Stimulated activated naive CD4-positive, alpha-beta T cell (primary cell): ENCODE measurements at regions not wholly inside any gene's neighbourhood (a gene's known extent, or its start where the extent isn't known, plus 50 kb on each side); places are given as distances from the start of the nearest gene placed in this dataset.
"Not testable (repeated sequence)": the region's sequence is repeated elsewhere in the genome, so short reads cannot be mapped to it uniquely, and the experiment has no call there.

Experiments used
- DNase-seq, 6 experiments: peaks; one replicate each; lab custom pipeline; 2025; lab: John Stamatoyannopoulos, UW

GRCh38 chr1:96418969-96419368 lies 302.6 kb upstream of the PTBP2 start:
- no peak for DNase-seq

DNA sequence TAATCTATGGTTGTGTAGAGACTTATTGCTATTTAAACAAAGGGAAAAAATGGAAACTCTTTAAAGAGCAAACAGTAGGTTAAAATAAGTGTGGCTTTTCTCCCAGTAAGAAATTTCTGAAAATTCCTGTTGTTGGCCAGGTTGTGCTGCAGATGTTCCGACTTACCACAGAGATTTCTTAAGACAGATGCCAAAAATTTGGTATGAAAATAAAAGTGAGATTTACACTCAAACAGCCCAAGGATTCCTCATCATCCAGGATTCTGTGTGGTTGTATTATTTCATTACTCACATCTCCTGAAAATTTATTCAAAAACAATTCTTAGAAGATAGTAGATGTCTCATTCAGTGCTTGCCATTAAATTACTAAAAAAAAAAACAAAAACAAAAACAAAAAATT lies 296.7 kb upstream of the PTBP2 start:
- DNase-seq, result no peak

- DNase-seq, result no peak
Measured at GRCh38 chr1:96425382-96426129, 296.0 kb upstream of the PTBP2 start.

- DNase-seq, result no peak
Measured at GRCh38 chr1:96427616-96428015, 294.0 kb upstream of the PTBP2 start.

DNA sequence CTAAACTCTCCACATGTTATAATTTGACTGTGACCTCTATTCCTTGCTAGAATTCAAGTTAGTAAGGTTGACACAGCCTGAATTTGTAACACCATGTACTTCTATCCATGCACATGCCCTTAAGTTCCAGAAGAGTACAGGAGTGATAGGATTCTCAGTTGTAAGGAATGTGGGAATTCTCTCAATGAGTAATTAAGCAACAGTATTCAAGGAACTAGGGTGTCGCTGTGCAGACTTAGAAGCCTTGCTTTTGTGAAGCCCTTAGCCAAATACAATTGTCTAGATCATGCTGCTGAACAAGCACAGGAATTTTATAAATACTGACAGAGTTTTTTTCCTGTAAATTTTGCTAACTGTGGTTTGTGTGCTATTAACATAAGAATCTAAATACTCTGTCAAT lies 276.3 kb upstream of the PTBP2 start:
- DNase-seq, result no peak

DNA sequence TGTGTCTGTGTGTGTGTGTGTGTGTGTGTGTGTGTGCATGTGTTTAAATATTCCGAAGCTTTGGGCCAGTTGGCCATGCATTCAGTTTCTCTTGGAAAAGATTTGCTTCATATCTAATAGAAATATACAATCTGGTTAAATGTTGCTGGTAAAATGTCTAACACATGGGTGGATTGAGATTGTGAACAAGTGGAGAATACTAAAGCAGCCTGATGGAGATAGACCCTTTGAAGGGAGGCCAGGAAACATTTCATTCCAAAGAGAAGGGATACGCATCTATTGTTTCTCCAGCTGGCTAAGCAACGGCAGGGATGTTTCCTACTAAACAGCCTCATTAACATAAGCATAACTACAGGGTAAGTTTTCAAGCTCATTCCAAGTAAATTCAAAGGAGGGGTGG lies 257.5 kb upstream of the PTBP2 start:
- DNase-seq, result no peak

GRCh38 chr1:96464522-96464921 lies 257.1 kb upstream of the PTBP2 start:
- no peak for DNase-seq

DNA sequence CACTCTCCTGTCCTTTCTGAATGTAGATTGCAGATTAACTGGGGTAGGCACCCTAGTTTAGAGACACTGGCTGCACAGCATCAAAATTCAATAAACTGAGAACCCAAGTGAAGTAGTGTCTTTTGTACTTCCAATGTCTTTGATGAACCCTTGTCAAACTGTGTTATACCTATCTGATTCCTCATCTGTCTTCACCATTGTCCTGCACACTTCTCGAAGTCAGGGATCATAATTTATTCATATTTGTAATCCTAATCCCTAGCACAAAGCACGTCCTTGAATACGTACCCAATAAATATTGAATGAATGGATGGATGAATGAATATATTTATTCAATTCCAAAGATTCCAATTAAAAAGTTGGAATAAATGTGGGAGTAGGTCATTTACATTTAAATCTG lies 256.6 kb upstream of the PTBP2 start:
- DNase-seq, result no peak

- no peak for DNase-seq
Measured at GRCh38 chr1:96465441-96465840, 256.1 kb upstream of the PTBP2 start.

- DNase-seq, result no peak
Measured at GRCh38 chr1:96466842-96467241, 254.7 kb upstream of the PTBP2 start.

- DNase-seq, result not testable (repeated sequence)
Measured at GRCh38 chr1:96469726-96470125, 251.9 kb upstream of the PTBP2 start.

DNA sequence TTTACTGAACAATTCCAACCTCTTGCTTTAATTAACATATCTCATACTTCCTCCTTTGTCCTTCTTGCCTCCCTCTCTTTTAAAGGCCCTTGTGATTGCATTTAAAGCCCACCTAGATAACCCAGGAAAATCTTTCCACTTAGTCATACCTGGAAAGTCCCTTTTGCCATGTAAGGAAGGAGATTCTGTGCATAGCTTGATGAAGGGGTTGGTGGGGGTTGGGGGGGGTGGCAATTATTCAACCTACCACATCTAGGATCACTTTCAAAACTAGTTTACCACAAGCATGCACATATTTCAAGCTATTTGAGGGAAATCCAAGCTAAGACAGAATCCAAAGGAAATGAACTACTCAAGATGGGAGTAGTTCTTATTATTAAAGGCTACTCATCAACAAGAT lies 249.1 kb upstream of the PTBP2 start:
- no peak for DNase-seq

DNA sequence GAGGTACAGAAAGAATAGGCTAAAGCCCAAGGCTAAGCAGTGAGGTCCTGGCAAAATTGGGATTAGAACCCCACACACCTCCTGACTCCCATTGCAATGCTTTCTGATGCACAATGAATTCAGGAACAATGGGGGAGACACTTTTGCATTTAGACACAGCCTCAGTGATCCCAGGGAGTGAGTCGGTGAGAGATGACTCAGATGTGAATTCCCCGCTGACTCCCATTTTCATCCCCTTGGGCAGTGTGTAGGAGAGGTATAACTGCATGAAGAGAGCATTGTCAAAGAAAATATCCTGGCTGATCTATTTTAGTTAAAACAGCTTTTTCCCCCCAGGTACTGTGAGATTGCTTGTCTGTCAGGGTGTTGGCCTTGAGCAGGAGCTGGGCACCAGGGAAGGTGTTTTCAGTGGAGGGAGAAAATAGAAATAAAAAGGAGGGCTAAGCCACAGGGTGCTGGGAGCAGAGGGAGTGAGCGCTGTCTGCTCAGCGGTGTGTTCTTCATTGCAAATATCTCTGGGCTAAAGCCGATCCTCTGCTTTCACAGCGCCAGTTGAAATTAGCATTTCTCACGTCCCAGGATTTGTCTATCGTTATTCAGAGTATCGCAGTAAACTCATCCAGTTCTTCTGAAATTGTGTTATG lies 247.7 kb upstream of the PTBP2 start:
- DNase-seq, result no peak

DNA sequence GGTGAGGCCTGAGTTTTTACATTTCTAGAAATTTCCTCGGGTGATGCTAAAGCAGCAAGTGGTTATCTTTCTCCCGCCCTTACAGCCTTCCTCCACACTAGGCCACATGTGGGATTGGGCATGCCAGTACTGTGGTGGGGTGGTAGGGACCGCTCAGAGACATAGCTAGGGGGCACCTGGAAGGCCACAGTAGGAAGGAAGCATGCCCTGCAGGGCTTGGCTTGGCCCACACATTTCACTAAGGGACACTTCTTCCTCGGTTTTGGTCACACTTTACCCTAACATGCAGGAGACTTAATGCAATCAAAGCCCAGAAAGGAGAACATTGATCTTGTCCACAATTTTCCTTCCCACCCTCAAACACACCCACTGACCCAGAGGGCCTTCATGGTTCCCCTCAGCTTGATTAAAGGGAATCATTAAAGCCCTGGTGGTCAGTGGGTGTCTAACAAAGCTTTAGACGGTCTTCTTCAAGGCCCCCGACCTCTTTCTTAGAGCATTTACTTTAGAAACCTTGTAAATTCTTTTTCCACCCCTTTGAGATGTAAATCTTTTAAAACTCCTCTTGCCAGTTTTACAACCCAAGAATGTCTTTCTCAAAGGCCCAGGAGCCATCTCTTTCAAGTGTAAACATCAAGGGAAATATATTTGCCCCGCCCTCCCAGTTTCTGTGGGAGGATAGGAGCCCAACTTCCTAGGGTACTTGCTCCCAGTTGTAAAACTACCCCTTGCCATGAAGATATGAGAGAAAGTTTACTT lies 246.4 kb upstream of the PTBP2 start:
- DNase-seq, result no peak

GRCh38 chr1:96475903-96476302 lies 245.7 kb upstream of the PTBP2 start:
- no peak for DNase-seq

DNA sequence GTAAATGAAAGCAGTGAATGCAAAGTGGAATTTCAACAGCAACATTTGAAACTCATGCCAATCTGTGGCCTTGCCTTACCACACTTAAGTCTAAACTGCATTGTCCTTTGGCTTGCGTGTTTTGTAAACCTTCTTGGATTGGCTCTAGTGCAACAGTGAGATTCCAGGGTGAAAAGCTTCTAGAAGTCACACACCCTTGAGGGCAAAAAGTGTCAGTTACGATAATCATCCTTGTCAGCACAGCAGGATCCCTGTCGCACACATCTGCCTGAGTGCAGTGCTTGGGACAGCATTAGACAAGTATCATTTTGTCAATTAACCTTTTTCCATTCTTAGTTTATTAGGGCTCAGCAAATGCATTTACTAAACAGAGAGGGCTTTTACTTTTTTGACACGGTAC lies 243.4 kb upstream of the PTBP2 start:
- DNase-seq, result no peak

DNA sequence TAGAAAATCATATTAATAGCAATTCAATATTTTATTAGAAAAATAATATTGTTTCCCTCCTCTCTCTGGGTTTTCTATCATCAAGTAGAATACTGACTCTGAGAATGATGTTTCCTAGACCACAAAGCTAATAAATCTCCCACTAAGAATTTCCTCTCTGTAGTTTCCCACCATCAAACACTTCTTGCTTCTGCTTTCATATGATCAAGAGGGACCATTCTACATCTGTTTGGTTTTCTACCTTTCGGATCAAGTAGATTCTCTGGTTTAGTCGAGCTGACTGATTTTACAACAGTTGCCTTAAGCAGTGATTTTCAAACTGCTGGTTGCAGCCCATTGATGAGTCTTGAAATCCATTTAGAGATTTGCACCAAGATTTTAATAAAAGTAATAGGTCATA lies 240.2 kb upstream of the PTBP2 start:
- DNase-seq, result no peak

GRCh38 chr1:96482616-96483015 lies 239.0 kb upstream of the PTBP2 start:
- no peak for DNase-seq

DNA sequence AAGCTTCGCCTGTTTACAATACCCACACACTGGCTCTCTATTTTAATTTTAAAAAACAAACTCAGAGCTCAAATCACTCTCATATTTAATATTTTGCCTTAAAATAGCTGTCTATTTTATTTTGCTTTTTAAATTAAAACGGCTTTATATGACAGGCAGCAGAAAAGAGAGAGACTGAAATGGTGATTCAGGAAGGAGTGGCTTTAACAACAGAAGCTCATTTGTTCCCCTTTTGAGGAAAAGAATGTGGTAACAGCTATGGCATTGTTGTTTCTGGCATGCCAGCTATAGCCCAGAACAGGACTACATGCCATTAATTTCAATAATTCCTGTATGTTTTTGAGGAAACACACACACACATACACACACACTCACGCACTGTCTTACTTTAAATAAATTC lies 234.2 kb upstream of the PTBP2 start:
- no peak for DNase-seq

- DNase-seq, result no peak
Measured at GRCh38 chr1:96487971-96488370, 233.6 kb upstream of the PTBP2 start.

GRCh38 chr1:96488777-96489176 lies 232.8 kb upstream of the PTBP2 start:
- no peak for DNase-seq

GRCh38 chr1:96492236-96492635 lies 229.3 kb upstream of the PTBP2 start:
- no peak for DNase-seq

DNA sequence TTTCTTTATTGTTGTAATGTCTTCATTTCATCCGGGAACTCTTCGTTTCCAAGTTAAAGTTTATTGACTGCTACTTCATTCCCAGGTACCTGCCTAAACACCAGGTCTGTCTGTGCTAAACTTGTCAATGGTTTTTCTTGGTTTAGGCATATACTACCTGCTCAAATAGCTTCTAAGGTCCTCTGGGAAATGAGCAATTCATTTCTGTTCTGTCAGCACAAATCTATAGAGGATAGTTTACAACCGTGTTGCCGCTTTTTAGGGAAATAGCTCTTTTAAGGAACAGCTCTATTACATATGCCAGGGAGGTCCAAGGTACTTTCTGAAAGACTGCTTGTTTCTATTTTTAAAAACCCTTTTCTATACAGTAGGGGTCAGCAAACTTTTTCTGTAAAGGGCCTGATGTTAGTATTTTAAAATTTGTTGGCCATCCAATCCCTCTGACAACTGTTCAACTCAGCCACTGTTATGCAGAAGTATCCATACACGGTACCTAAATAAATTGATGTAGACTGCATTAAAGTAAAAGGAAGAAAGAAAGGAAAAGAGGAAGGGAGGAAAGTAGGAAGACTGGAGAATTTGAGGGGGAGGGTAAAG lies 222.7 kb upstream of the PTBP2 start:
- no peak for DNase-seq
